Activated naive CD8-positive, alpha-beta T cell treated with anti-CD3 and anti-CD28 coated beads, Interleukin-2, amount 50 U/mL, for 24 hours (primary cell): ENCODE measurements at regions not wholly inside any gene's neighbourhood (a gene's known extent, or its start where the extent isn't known, plus 50 kb on each side); places are given as distances from the start of the nearest gene placed in this dataset.

ENCODE experiments used
- ATAC-seq: fragments of 150-1000 bp; cut with Tn5 transposase; one replicate; pipeline ENCODE4 v1.10.0; 2021
- DNase-seq: peaks from one replicate; pipeline ENCODE4 v3.0.0; 2021
- H3K27ac Mint-ChIP-seq: one replicate; pipeline ENCODE4 v1.8.0; 2021; ENCODE audit warnings: mild to moderate bottlenecking, mixed read lengths
- H3K27me3 Mint-ChIP-seq: one replicate; pipeline ENCODE4 v1.8.0; 2021; ENCODE audit warnings: mixed read lengths
- H3K36me3 Mint-ChIP-seq: one replicate; pipeline ENCODE4 v1.8.0; 2021; ENCODE audit warnings: low read depth, mixed read lengths
- H3K4me1 Mint-ChIP-seq: one replicate; pipeline ENCODE4 v1.8.0; 2021; ENCODE audit warnings: mixed read lengths
- H3K4me3 Mint-ChIP-seq: one replicate; pipeline ENCODE4 v1.8.0; 2021; ENCODE audit warnings: mild to moderate bottlenecking, moderate library complexity, mixed read lengths
- H3K9me3 Mint-ChIP-seq: one replicate; pipeline ENCODE4 v1.8.0; 2021; ENCODE audit warnings: mixed read lengths

GRCh38 chr11:44446366-44446762, 119.1 kb upstream of the CD82 start:
- ATAC-seq = no peak

GRCh38 chr11:44446996-44447771, 118.3 kb upstream of the CD82 start:
- Mint-ChIP-seq H3K36me3 (peaks cover 1% of the 10 kb centered on the region), H3K27ac (no peak overlapping the region), H3K4me3 (no peak overlapping the region), H3K4me1 (no peaks in the 10 kb centered on the region), H3K9me3 (peaks cover 7% of the 10 kb centered on the region), H3K27me3 (no peaks in the 10 kb centered on the region)
- ATAC-seq (no peak), DNase-seq (no peak)

More at GRCh38 chr11:44446366-44446762, 119.1 kb upstream of the CD82 start:
- no peak overlapping the region for H3K27ac Mint-ChIP-seq
- DNase-seq = no peak
- peaks cover 1% of the 10 kb centered on the region for H3K36me3 Mint-ChIP-seq
- H3K27me3 Mint-ChIP-seq = peaks cover 2% of the 10 kb centered on the region
- no peaks in the 10 kb centered on the region for H3K4me1 Mint-ChIP-seq
- peaks cover 9% of the 10 kb centered on the region for H3K9me3 Mint-ChIP-seq
- no peak overlapping the region for H3K4me3 Mint-ChIP-seq

GRCh38 chr11:44450295-44450932, 115.0 kb upstream of the CD82 start:
- DNase-seq = no peak
- ATAC-seq = no peak
- Mint-ChIP-seq H3K4me1 (no peaks in the 10 kb centered on the region), H3K27ac (no peak overlapping the region), H3K4me3 (no peak overlapping the region), H3K9me3 (no peaks in the 10 kb centered on the region), H3K27me3 (no peaks in the 10 kb centered on the region), H3K36me3 (no peaks in the 10 kb centered on the region)

- Mint-ChIP-seq H3K4me3 (no peak overlapping the region), H3K27ac (no peak overlapping the region), H3K27me3 (no peaks in the 10 kb centered on the region), H3K36me3 (no peaks in the 10 kb centered on the region), H3K4me1 (no peaks in the 10 kb centered on the region), H3K9me3 (no peaks in the 10 kb centered on the region)
- no peak for DNase-seq
- ATAC-seq = no peak
Observed at GRCh38 chr11:44451706-44452105, 113.8 kb upstream of the CD82 start.

- no peak for ATAC-seq
Observed at GRCh38 chr11:44452827-44453572, 112.5 kb upstream of the CD82 start.

GRCh38 chr11:44453871-44454270, 111.6 kb upstream of the CD82 start:
- Mint-ChIP-seq H3K36me3 (no peaks in the 10 kb centered on the region), H3K27me3 (no peaks in the 10 kb centered on the region), H3K4me3 (no peak overlapping the region), H3K9me3 (no peaks in the 10 kb centered on the region), H3K4me1 (no peaks in the 10 kb centered on the region), H3K27ac (no peak overlapping the region)
- ATAC-seq (no peak), DNase-seq (no peak)

More at GRCh38 chr11:44452827-44453572, 112.5 kb upstream of the CD82 start:
- no peak overlapping the region for H3K4me3 Mint-ChIP-seq
- H3K9me3 Mint-ChIP-seq = no peaks in the 10 kb centered on the region
- no peaks in the 10 kb centered on the region for H3K36me3 Mint-ChIP-seq
- H3K27ac Mint-ChIP-seq = no peak overlapping the region
- H3K27me3 Mint-ChIP-seq = no peaks in the 10 kb centered on the region
- no peaks in the 10 kb centered on the region for H3K4me1 Mint-ChIP-seq
- no peak for DNase-seq

- Mint-ChIP-seq H3K4me3 (no peak overlapping the region), H3K36me3 (no peaks in the 10 kb centered on the region), H3K27ac (no peak overlapping the region), H3K4me1 (no peaks in the 10 kb centered on the region), H3K9me3 (no peaks in the 10 kb centered on the region), H3K27me3 (no peaks in the 10 kb centered on the region)
- DNase-seq (no peak), ATAC-seq (no peak)
Observed at GRCh38 chr11:44454666-44455065, 110.8 kb upstream of the CD82 start.

- Mint-ChIP-seq H3K27me3 (peaks cover 2% of the 10 kb centered on the region), H3K36me3 (no peaks in the 10 kb centered on the region), H3K4me3 (no peak overlapping the region), H3K27ac (no peak overlapping the region), H3K9me3 (no peaks in the 10 kb centered on the region), H3K4me1 (no peaks in the 10 kb centered on the region)
- no peak for DNase-seq
- ATAC-seq = no peak
Observed at GRCh38 chr11:44456544-44457300, 108.7 kb upstream of the CD82 start.

GRCh38 chr11:44457862-44458261, 107.6 kb upstream of the CD82 start:
- Mint-ChIP-seq H3K4me3 (no peak overlapping the region), H3K27me3 (peaks cover 2% of the 10 kb centered on the region), H3K36me3 (no peaks in the 10 kb centered on the region), H3K9me3 (no peaks in the 10 kb centered on the region), H3K27ac (no peak overlapping the region), H3K4me1 (no peaks in the 10 kb centered on the region)
- DNase-seq (no peak), ATAC-seq (no peak)

- no peak overlapping the region for H3K27ac Mint-ChIP-seq
- ATAC-seq (no peak), DNase-seq (no peak)
- H3K9me3 Mint-ChIP-seq = peaks cover 5% of the 10 kb centered on the region
- no peak overlapping the region for H3K4me3 Mint-ChIP-seq
- peaks cover 2% of the 10 kb centered on the region for H3K27me3 Mint-ChIP-seq
- no peaks in the 10 kb centered on the region for H3K4me1 Mint-ChIP-seq
- H3K36me3 Mint-ChIP-seq = no peaks in the 10 kb centered on the region
Observed at GRCh38 chr11:44463751-44464150, 101.7 kb upstream of the CD82 start.

GRCh38 chr11:44464741-44465140, 100.7 kb upstream of the CD82 start:
- H3K4me3 Mint-ChIP-seq = no peak overlapping the region
- H3K9me3 Mint-ChIP-seq = peaks cover 5% of the 10 kb centered on the region
- ATAC-seq (no peak), DNase-seq (no peak)
- H3K27me3 Mint-ChIP-seq = peaks cover 3% of the 10 kb centered on the region
- H3K27ac Mint-ChIP-seq = no peak overlapping the region
- H3K4me1 Mint-ChIP-seq = no peaks in the 10 kb centered on the region
- H3K36me3 Mint-ChIP-seq = no peaks in the 10 kb centered on the region

- no peak overlapping the region for H3K27ac Mint-ChIP-seq
- no peak overlapping the region for H3K4me3 Mint-ChIP-seq
- no peaks in the 10 kb centered on the region for H3K4me1 Mint-ChIP-seq
- H3K9me3 Mint-ChIP-seq = peaks cover 5% of the 10 kb centered on the region
- H3K36me3 Mint-ChIP-seq = no peaks in the 10 kb centered on the region
- H3K27me3 Mint-ChIP-seq = peaks cover 5% of the 10 kb centered on the region
- DNase-seq = no peak
- no peak for ATAC-seq
Observed at GRCh38 chr11:44466531-44467205, 98.8 kb upstream of the CD82 start.

- no peak overlapping the region for H3K4me3 Mint-ChIP-seq
- ATAC-seq (no peak), DNase-seq (no peak)
- H3K36me3 Mint-ChIP-seq = no peaks in the 10 kb centered on the region
- H3K4me1 Mint-ChIP-seq = no peaks in the 10 kb centered on the region
- H3K27me3 Mint-ChIP-seq = peaks cover 5% of the 10 kb centered on the region
- no peak overlapping the region for H3K27ac Mint-ChIP-seq
- peaks cover 5% of the 10 kb centered on the region for H3K9me3 Mint-ChIP-seq
Observed at GRCh38 chr11:44467413-44467812, 98.0 kb upstream of the CD82 start.

- no peak for DNase-seq
- Mint-ChIP-seq H3K9me3 (peaks cover 5% of the 10 kb centered on the region), H3K4me3 (no peak overlapping the region), H3K4me1 (no peaks in the 10 kb centered on the region), H3K27ac (no peak overlapping the region), H3K36me3 (no peaks in the 10 kb centered on the region), H3K27me3 (peaks cover 6% of the 10 kb centered on the region)
- ATAC-seq = no peak
Observed at GRCh38 chr11:44467931-44468330, 97.5 kb upstream of the CD82 start.
